ENCODE measurements at regions not wholly inside any gene's neighbourhood (a gene's known extent, or its start where the extent isn't known, plus 50 kb on each side); places are given as distances from the start of the nearest gene placed in this dataset.

- TF ChIP-seq CTCF (IDR thresholded peaks at IDR 0.05; ENCODE audit: low read length, missing control alignments), result no peak
- DNase-seq (ENCODE audit: low read depth), result no peak
- H3K4me3 ChIP-seq (replicated peaks; ENCODE audit: low read depth, low read length), result no peak overlapping the region
Measured at GRCh38 chr1:61568460-61569302, 156.3 kb downstream of the TM2D1 start.

- no peak for DNase-seq (ENCODE audit: low read depth)
- no peak overlapping the region for H3K4me3 ChIP-seq (replicated peaks; ENCODE audit: low read depth, low read length)
- no peak for TF ChIP-seq CTCF (IDR thresholded peaks at IDR 0.05; ENCODE audit: low read length, missing control alignments)
Measured at GRCh38 chr1:61566177-61566576, 158.8 kb downstream of the TM2D1 start.

- TF ChIP-seq CTCF (IDR thresholded peaks at IDR 0.05; ENCODE audit: low read length, missing control alignments), result no peak
- no peak overlapping the region for H3K4me3 ChIP-seq (replicated peaks; ENCODE audit: low read depth, low read length)
- DNase-seq (ENCODE audit: low read depth), result no peak
Measured at GRCh38 chr1:61563611-61564010, 161.3 kb downstream of the TM2D1 start.

- peak; percentile 35 for DNase-seq (ENCODE audit: low read depth)
- TF ChIP-seq CTCF (IDR thresholded peaks at IDR 0.05; ENCODE audit: low read length, missing control alignments), result no peak
- H3K4me3 ChIP-seq (replicated peaks; ENCODE audit: low read depth, low read length), result no peak overlapping the region
Measured at GRCh38 chr1:61561666-61562065, 163.3 kb downstream of the TM2D1 start.

- H3K4me3 ChIP-seq (replicated peaks; ENCODE audit: low read depth, low read length), result no peak overlapping the region
- no peak for TF ChIP-seq CTCF (IDR thresholded peaks at IDR 0.05; ENCODE audit: low read length, missing control alignments)
Measured at GRCh38 chr1:61560385-61560784, 164.6 kb downstream of the TM2D1 start.

GRCh38 chr1:61556631-61557030 lies 168.3 kb downstream of the TM2D1 start:
- no peak overlapping the region for H3K4me3 ChIP-seq (replicated peaks; ENCODE audit: low read depth, low read length)
- no peak for DNase-seq (ENCODE audit: low read depth)
- TF ChIP-seq CTCF (IDR thresholded peaks at IDR 0.05; ENCODE audit: low read length, missing control alignments), result no peak

More at GRCh38 chr1:61560385-61560784, 164.6 kb downstream of the TM2D1 start:
- DNase-seq (ENCODE audit: low read depth), result no peak

Data from fibroblast of pulmonary artery (primary cell).